Kidney epithelial cell (primary cell): ENCODE measurements at regions not wholly inside any gene's neighbourhood (a gene's known extent, or its start where the extent isn't known, plus 50 kb on each side); places are given as distances from the start of the nearest gene placed in this dataset.

ENCODE experiments used
- DNase-seq: peaks from one replicate; pipeline ENCODE4 v3.0.0-alpha.2; 2010; ENCODE audit warnings: low read depth
- H3K27me3 ChIP-seq: 2 replicates; pipeline ENCODE4 v1.6.0; 2011; ENCODE audit warnings: low read length; ENCODE audit not compliant: control insufficient read depth, insufficient read depth
- H3K36me3 ChIP-seq: 2 replicates; pipeline ENCODE4 v1.5.1; 2011; ENCODE audit warnings: low read length; ENCODE audit not compliant: control insufficient read depth, insufficient read depth
- H3K4me3 ChIP-seq: 2 replicates; pipeline ENCODE4 v1.5.1; 2011; ENCODE audit warnings: low read depth, mild to moderate bottlenecking, control low read depth, low read length
- CTCF ChIP-seq: IDR thresholded peaks from 2 replicates; pipeline ENCODE4 v1.5.1; 2011; ENCODE audit warnings: mild to moderate bottlenecking, moderate library complexity, low read length, control low read depth, inconsistent platforms; ENCODE audit not compliant: insufficient read depth, poor library complexity, severe bottlenecking

GRCh38 chr16:52872731-52873130 lies 180.0 kb downstream of the CHD9NB start:
- DNase-seq: no peak
- no peaks in the 10 kb centered on the region for H3K36me3 ChIP-seq
- no peak for TF ChIP-seq CTCF
- no peak overlapping the region for H3K4me3 ChIP-seq
- H3K27me3 ChIP-seq: no peaks in the 10 kb centered on the region

GRCh38 chr16:52871481-52871880 lies 181.2 kb downstream of the CHD9NB start:
- Histone ChIP-seq H3K4me3 (no peak overlapping the region), H3K27me3 (no peaks in the 10 kb centered on the region), H3K36me3 (no peaks in the 10 kb centered on the region)
- DNase-seq: no peak
- no peak for TF ChIP-seq CTCF

- no peak for DNase-seq
- H3K4me3 ChIP-seq: no peak overlapping the region
- TF ChIP-seq CTCF: no peak
- H3K36me3 ChIP-seq: no peaks in the 10 kb centered on the region
- no peaks in the 10 kb centered on the region for H3K27me3 ChIP-seq
Observed at GRCh38 chr16:52869243-52869642, 183.5 kb downstream of the CHD9NB start.

- DNase-seq: no peak
- Histone ChIP-seq H3K36me3 (no peaks in the 10 kb centered on the region), H3K4me3 (no peak overlapping the region), H3K27me3 (no peaks in the 10 kb centered on the region)
- TF ChIP-seq CTCF: no peak
Observed at GRCh38 chr16:52863000-52863399, 189.7 kb downstream of the CHD9NB start.

GRCh38 chr16:52861614-52862022 lies 191.1 kb downstream of the CHD9NB start:
- peak; percentile 36 for TF ChIP-seq CTCF
- no peak overlapping the region for H3K4me3 ChIP-seq
- no peaks in the 10 kb centered on the region for H3K27me3 ChIP-seq
- DNase-seq: no peak
- H3K36me3 ChIP-seq: no peaks in the 10 kb centered on the region

- no peak for DNase-seq
- Histone ChIP-seq H3K4me3 (no peak overlapping the region), H3K27me3 (no peaks in the 10 kb centered on the region), H3K36me3 (no peaks in the 10 kb centered on the region)
- no peak for TF ChIP-seq CTCF
Observed at GRCh38 chr16:52855463-52855862, 197.2 kb downstream of the CHD9NB start.
